NB4 (cell line): ENCODE measurements at regions not wholly inside any gene's neighbourhood (a gene's known extent, or its start where the extent isn't known, plus 50 kb on each side); places are given as distances from the start of the nearest gene placed in this dataset.

Source experiments
- MYC ChIP-seq: IDR thresholded peaks from 2 replicates; pipeline ENCODE4 v1.6.1; 2011; ENCODE audit warnings: low read depth, low read length
- POLR2A ChIP-seq: IDR thresholded peaks from 2 replicates; pipeline ENCODE4 v1.6.1; 2011; ENCODE audit warnings: mild to moderate bottlenecking; ENCODE audit not compliant: insufficient read length; ENCODE audit errors: extremely low read depth
- TF ChIP-seq, protein P1 (sequence below): IDR thresholded peaks from one replicate; pipeline ENCODE4 v1.5.1; 2012; ENCODE audit warnings: low read depth, low read length
- TF ChIP-seq, protein P2 (sequence below): IDR thresholded peaks from 2 replicates; pipeline ENCODE4 v1.6.1; 2011; ENCODE audit warnings: low read depth, low read length

DNA sequence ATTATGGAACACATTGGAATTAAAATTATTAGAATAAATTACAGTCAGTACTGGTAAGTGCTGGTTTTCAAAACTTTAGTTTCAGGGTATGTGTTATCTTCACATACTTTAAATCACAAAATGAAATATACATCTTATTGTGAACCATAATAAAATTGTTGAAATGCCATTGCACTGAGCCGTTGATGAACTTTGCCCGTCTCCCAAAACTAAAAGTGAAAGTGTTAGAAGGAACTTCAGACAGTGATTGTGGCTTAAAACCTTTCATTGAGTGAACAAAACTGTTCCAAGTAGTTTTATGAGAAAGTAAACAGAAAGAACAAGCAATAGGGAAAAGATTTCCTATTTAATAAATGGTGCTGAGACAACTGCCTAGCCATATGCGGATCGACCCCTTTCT is 811.6 kb downstream of the PLCL1 start:
- TF ChIP-seq, protein P1, sequence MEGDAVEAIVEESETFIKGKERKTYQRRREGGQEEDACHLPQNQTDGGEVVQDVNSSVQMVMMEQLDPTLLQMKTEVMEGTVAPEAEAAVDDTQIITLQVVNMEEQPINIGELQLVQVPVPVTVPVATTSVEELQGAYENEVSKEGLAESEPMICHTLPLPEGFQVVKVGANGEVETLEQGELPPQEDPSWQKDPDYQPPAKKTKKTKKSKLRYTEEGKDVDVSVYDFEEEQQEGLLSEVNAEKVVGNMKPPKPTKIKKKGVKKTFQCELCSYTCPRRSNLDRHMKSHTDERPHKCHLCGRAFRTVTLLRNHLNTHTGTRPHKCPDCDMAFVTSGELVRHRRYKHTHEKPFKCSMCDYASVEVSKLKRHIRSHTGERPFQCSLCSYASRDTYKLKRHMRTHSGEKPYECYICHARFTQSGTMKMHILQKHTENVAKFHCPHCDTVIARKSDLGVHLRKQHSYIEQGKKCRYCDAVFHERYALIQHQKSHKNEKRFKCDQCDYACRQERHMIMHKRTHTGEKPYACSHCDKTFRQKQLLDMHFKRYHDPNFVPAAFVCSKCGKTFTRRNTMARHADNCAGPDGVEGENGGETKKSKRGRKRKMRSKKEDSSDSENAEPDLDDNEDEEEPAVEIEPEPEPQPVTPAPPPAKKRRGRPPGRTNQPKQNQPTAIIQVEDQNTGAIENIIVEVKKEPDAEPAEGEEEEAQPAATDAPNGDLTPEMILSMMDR: no peak
- TF ChIP-seq, protein P2, sequence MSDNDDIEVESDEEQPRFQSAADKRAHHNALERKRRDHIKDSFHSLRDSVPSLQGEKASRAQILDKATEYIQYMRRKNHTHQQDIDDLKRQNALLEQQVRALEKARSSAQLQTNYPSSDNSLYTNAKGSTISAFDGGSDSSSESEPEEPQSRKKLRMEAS: no peak
- TF ChIP-seq MYC (no peak), POLR2A (no peak)
